ENCODE measurements at regions not wholly inside any gene's neighbourhood (a gene's known extent, or its start where the extent isn't known, plus 50 kb on each side); places are given as distances from the start of the nearest gene placed in this dataset. TPM values are rescaled to one million over a fixed set of nuclear protein-coding genes. Genes with fewer than 3 reads are reported as not detected.

- DNase-seq (ENCODE audit: low spot score): no peak
These were observed 83.0 kb upstream of the NAALADL2 start for GRCh38 chr3:174776123-174776522.

DNA sequence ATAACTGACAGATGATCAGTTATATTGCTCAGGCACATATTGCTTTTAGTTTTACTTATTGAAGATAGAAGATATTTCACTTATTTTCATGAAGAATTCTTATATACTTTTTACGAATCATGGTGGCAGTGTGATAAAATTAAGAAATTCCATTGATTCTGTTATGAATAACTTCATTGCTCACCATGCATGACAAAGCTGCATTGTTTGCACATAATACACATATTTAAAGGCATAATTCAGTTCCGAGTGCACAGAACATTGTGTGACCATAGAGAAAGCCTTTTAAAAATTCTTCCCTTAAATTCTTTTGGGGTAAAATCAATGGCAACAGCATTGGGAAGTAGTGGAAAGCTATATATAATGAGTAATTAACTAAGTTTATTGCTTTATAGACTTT, 82.5 kb upstream of the NAALADL2 start:
- DNase-seq (ENCODE audit: low spot score): no peak

DNA sequence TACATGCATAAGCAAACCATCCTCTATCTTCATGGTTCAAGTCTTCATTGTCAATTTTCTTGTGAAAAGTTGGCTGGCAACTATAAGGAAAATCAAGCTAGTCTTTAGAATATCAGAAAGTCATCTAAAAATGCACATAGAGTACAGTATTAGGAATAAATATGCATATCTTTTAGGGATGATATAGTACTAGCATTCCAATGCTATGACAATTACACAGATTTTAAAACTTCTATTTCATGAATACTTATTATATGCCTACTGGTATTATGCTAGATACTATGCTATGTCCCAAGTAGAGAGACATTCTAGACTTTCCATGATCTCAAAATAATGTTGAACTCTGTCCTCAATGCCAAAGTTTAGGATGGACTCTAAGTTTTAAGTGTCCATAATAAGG, 81.3 kb upstream of the NAALADL2 start:
- DNase-seq (ENCODE audit: low spot score): no peak

GRCh38 chr3:174783502-174783901, 75.6 kb upstream of the NAALADL2 start:
- DNase-seq (ENCODE audit: low spot score): no peak

DNA sequence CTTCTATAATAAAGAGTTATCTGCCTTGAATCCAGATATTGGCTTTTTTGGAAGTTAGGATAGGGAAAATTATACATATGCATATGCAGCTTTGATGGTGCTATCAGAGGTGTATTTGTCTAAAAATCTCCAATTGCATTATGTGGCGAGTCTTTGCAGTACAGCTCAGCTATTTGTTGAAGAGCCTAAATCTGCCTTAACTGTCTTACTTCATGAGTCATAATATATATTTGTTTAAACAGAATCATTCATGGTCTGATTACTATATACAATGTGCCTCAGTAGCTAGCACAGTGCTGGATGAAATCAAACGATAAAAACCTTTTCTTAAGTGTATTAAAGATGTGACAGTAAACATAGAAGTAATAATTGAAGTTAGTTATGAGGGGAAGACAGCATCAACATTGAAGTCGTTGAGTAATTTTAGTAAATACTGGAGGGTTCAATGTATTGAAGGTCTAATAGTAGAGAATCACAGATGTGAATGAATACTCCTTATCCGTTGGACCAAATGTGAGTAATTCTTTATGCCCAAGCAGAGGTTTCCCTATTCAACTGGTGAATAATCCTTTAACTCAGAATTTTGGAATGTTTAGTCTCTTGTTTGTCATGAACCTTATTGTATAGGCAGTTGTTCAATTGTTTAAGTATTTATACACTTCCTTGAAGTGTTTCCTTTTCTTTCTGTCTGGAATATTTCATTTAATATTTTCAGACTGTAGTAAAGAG, 74.8 kb upstream of the NAALADL2 start:
- DNase-seq (ENCODE audit: low spot score): no peak

DNA sequence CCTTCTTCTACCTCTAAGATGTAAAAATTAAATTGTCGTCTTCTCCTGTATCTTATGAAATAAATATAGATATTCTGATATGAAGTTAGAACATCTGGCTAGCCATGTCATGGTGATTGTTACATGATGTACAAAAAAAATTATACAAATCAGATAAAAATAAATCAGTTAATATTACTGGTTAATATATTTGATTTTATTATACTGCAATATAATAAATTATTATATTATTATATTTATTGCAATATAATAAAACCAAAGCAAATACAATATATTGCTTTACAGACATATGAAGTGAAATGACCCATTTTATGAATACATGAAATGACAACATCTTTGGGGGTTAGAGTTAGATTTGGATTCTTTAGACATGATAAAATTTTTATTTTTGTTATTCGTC, 72.3 kb upstream of the NAALADL2 start:
- DNase-seq (ENCODE audit: low spot score): no peak

- no peak for DNase-seq (ENCODE audit: low spot score)
These were observed 68.0 kb upstream of the NAALADL2 start for GRCh38 chr3:174791161-174791560.

GRCh38 chr3:174792864-174793263, 66.3 kb upstream of the NAALADL2 start:
- no peak for DNase-seq (ENCODE audit: low spot score)

Small RNAs in the stretch of these regions (small RNA-seq; reads per million reads assigned to genes)
- gene RN7SKP40: not detected
